ENCODE measurements at regions not wholly inside any gene's neighbourhood (a gene's known extent, or its start where the extent isn't known, plus 50 kb on each side); places are given as distances from the start of the nearest gene placed in this dataset.

GRCh38 chr2:173793709-173794565 lies 171.2 kb downstream of the SP3 start:
- Histone ChIP-seq H3K79me2 (ENCODE audit: low read length) (no peaks in the 10 kb centered on the region), H3K9me3 (replicated peaks; ENCODE audit: insufficient read depth, low read length) (no peaks in the 10 kb centered on the region), H4K20me1 (ENCODE audit: insufficient read depth, low read length) (no peaks in the 10 kb centered on the region), H3K36me3 (replicated peaks; ENCODE audit: insufficient read depth, low read length) (no peaks in the 10 kb centered on the region), H3K4me2 (ENCODE audit: low read depth, low read length) (no peak overlapping the region), H3K4me1 (ENCODE audit: low read length) (no peaks in the 10 kb centered on the region), H3K9me2 (replicated peaks; ENCODE audit: insufficient read depth, low read length) (no peaks in the 10 kb centered on the region), H3K27ac (ENCODE audit: low read length) (no peak overlapping the region), H3K9ac (ENCODE audit: low read length) (no peak overlapping the region), H3F3A (ENCODE audit: insufficient read depth, low read length) (no peaks in the 10 kb centered on the region), H3K4me3 (ENCODE audit: low read length) (no peak overlapping the region), H3K27me3 (replicated peaks; ENCODE audit: insufficient read depth, low read length) (no peaks in the 10 kb centered on the region), H2AFZ (ENCODE audit: low read length) (no peak overlapping the region)
- no peak for TF ChIP-seq EZH2 (optimal IDR thresholded peaks at IDR 0.05; ENCODE audit: low read depth, low read length)
- TF ChIP-seq CTCF (IDR thresholded peaks at IDR 0.05; ENCODE audit: low read length), result no peak
- TF ChIP-seq EZH2phosphoT487 (IDR thresholded peaks at IDR 0.05; ENCODE audit: low read length), result no peak
- DNase-seq, result no peak

GRCh38 chr2:173797586-173798263 lies 167.4 kb downstream of the SP3 start:
- H3K4me1 ChIP-seq (ENCODE audit: low read length), result no peaks in the 10 kb centered on the region
- H2AFZ ChIP-seq (ENCODE audit: low read length), result no peak overlapping the region
- TF ChIP-seq EZH2 (optimal IDR thresholded peaks at IDR 0.05; ENCODE audit: low read depth, low read length), result no peak
- TF ChIP-seq EZH2phosphoT487 (IDR thresholded peaks at IDR 0.05; ENCODE audit: low read length), result no peak
- no peak for DNase-seq
- no peak overlapping the region for H3K27ac ChIP-seq (ENCODE audit: low read length)
- no peak overlapping the region for H3K9ac ChIP-seq (ENCODE audit: low read length)
- H3K9me2 ChIP-seq (replicated peaks; ENCODE audit: insufficient read depth, low read length), result no peaks in the 10 kb centered on the region
- no peaks in the 10 kb centered on the region for H3K9me3 ChIP-seq (replicated peaks; ENCODE audit: insufficient read depth, low read length)
- no peaks in the 10 kb centered on the region for H3K36me3 ChIP-seq (replicated peaks; ENCODE audit: insufficient read depth, low read length)
- H3K4me2 ChIP-seq (ENCODE audit: low read depth, low read length), result no peak overlapping the region
- H3F3A ChIP-seq (ENCODE audit: insufficient read depth, low read length), result no peaks in the 10 kb centered on the region
- H4K20me1 ChIP-seq (ENCODE audit: insufficient read depth, low read length), result no peaks in the 10 kb centered on the region
- H3K27me3 ChIP-seq (replicated peaks; ENCODE audit: insufficient read depth, low read length), result no peaks in the 10 kb centered on the region
- H3K79me2 ChIP-seq (ENCODE audit: low read length), result no peaks in the 10 kb centered on the region
- no peak overlapping the region for H3K4me3 ChIP-seq (ENCODE audit: low read length)

DNA sequence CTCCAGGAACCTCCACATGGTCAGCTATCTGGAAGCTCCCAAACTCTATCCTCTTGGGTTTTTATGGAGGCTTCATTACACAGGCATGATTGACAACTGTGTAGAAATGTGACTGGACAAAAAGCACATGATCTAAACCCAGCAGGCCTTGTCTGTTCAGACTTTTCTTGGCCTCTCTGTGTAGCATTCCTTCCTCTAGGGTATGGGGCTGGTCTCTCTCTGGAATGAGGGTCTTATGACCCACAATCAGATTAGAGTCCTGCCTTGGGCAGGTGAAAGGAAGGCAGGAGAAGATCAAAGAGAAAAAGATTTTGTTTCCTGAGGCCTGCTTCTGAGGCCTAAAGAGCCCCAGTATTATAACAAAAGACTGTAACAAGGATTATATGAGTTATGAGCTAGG lies 162.7 kb downstream of the SP3 start:
- Histone ChIP-seq H3K9me3 (replicated peaks; ENCODE audit: insufficient read depth, low read length) (no peaks in the 10 kb centered on the region), H2AFZ (ENCODE audit: low read length) (no peak overlapping the region), H3K79me2 (ENCODE audit: low read length) (no peaks in the 10 kb centered on the region), H3K9ac (ENCODE audit: low read length) (no peak overlapping the region), H3K27me3 (replicated peaks; ENCODE audit: insufficient read depth, low read length) (no peaks in the 10 kb centered on the region), H3K4me2 (ENCODE audit: low read depth, low read length) (no peak overlapping the region), H3K27ac (ENCODE audit: low read length) (no peak overlapping the region), H3F3A (ENCODE audit: insufficient read depth, low read length) (no peaks in the 10 kb centered on the region), H3K9me2 (replicated peaks; ENCODE audit: insufficient read depth, low read length) (no peaks in the 10 kb centered on the region), H3K4me3 (ENCODE audit: low read length) (no peak overlapping the region), H4K20me1 (ENCODE audit: insufficient read depth, low read length) (no peaks in the 10 kb centered on the region), H3K36me3 (replicated peaks; ENCODE audit: insufficient read depth, low read length) (no peaks in the 10 kb centered on the region), H3K4me1 (ENCODE audit: low read length) (no peaks in the 10 kb centered on the region)
- TF ChIP-seq CTCF (IDR thresholded peaks at IDR 0.05; ENCODE audit: low read length) (no peak), EZH2 (optimal IDR thresholded peaks at IDR 0.05; ENCODE audit: low read depth, low read length) (no peak)
- DNase-seq, result no peak
